ENCODE measurements at regions not wholly inside any gene's neighbourhood (a gene's known extent, or its start where the extent isn't known, plus 50 kb on each side); places are given as distances from the start of the nearest gene placed in this dataset.

DNA sequence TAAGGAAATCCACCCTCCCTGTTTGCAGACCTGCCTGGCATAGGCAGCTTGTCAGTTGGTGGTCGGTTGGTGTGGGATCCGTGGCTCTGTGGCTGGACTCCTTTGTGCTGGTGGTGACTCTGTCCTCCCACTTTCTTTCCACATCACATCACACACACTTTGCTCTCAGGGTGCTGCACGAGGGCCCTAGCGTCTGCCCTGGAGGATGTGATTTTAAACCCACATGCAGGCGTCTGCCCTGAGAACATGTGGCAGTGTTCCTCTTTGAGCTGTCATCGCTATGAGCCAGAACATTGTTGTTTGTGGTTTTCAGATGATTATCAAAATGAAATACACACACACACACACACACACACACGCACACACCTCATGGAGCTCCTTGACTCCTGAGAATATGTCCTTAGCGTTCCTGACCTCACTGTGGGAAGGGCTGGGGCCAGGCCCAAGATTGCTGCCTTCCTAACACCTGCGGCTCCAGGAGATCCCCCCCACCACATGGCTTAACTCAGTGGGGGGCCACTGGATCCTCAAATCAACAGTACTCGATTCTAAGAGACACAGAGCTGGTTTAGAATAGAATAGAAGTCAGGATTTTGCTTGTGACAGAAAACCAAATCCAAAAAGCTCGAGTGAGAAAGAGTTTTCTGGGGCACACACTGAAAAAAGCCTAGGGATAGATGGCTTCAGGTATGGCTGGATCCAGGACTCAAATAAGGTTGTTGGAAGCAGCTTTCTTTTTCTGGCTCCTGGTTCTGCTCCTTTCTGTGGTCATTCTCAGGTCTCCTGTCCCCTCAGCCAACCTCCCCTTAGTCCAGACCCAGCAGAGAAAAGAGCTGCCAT, 54.8 kb downstream of the RTP5 start:
- no peak for DNase-seq (ENCODE audit: low read depth)

DNA sequence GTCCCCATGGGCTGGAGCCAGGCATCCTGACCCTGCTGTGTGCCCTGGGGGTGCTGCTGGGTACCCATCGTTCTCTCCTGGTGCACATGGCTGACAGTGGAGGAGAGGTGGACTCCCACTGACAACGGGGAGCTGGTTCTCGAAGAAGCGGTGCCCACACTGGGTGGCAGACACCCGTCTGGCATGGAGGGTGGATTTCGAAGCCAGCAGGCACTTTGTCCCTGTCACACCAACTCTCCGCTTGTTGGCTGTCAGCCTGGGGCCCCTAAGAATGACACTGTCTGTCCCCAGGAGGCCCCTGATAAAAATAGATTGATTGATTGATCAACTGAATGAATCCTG, 55.4 kb downstream of the RTP5 start:
- no peak for DNase-seq (ENCODE audit: low read depth)

DNA sequence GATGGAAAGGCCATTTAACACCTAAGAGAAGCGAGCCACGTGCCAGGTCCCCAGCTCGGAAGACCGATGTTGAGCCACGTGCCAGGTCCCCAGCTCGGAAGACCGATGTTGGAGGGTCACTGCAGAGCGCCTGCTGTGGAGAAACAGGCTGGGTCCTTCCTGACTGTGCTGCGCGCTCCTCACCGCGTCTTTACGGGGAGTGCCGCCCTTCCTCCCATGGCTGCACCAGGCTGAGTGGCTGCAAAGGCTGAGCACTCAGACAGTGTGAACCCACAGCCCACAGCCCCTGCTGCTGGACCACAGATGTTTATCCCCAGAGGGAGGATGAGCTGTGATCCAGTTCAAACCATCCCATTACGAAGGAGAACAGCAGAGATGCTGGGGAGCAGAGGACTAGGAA, 55.7 kb downstream of the RTP5 start:
- DNase-seq (ENCODE audit: low read depth), result no peak

DNA sequence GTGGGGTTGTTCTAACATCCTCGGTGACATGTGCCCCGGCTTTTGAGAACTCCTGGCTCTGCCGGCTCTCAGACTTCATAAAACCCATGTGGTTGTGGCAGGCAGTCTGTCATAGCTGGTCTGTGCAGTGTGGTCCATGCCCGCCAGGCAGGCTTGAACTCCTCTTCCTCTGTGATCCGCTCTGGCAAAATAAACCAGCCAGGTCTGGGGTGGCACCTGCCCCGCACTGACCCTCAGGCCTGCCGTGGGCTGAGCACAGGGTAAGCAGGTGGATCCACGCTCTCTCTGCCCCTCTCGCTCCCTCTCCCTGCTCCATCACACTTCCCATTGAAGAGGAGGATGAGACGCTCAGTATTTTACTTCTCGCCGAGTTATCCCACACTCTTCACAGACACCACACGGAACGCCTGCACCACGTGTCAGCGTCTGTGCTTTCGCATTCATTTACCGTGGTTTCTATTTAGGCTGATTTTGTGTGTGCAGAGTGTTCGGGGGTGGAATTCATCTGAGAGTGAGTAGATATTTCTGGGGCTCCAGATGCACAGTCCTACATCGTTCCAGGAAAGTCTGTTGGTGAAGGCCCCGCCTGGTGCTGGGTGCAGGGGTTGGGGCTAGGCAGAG, 56.4 kb downstream of the RTP5 start:
- DNase-seq (ENCODE audit: low read depth), result no peak

DNA sequence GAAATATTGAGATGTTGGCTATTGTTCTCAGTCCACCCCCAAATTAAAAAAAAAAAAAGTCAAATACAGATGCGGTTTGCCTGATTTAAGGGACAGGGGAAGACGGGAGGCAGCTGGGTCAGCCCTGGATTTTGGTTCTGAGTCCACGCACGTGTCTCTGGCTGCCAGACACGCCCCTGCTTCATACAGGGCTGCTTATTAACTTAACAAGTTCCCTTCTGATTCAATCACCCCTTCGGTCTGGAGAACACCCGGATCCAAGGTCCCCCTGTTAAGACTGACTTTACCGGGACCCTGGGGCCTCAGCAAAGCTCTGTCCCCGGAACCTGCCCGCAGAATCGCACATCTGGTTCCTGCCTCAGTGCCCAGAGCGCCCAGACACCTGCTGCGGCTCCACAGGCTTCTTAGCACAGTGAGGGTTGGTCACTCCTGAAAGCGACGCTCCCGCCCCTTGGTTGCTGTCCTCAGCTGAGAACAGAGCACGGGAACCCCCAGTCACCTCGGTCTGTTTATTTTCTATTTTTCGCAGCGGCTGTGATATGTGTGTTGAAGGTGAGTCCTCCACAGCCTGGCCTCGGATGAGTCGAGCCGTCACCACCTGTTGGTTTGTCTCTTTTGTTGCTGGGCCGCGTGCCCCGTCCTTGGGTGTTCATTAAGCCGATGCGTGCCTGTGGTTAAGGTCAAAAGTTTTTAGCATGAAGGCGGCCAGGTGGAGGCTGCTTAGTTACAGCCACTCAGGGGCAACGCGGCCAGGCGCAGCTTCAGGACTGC, 57.2 kb downstream of the RTP5 start:
- no peak for DNase-seq (ENCODE audit: low read depth)

DNA sequence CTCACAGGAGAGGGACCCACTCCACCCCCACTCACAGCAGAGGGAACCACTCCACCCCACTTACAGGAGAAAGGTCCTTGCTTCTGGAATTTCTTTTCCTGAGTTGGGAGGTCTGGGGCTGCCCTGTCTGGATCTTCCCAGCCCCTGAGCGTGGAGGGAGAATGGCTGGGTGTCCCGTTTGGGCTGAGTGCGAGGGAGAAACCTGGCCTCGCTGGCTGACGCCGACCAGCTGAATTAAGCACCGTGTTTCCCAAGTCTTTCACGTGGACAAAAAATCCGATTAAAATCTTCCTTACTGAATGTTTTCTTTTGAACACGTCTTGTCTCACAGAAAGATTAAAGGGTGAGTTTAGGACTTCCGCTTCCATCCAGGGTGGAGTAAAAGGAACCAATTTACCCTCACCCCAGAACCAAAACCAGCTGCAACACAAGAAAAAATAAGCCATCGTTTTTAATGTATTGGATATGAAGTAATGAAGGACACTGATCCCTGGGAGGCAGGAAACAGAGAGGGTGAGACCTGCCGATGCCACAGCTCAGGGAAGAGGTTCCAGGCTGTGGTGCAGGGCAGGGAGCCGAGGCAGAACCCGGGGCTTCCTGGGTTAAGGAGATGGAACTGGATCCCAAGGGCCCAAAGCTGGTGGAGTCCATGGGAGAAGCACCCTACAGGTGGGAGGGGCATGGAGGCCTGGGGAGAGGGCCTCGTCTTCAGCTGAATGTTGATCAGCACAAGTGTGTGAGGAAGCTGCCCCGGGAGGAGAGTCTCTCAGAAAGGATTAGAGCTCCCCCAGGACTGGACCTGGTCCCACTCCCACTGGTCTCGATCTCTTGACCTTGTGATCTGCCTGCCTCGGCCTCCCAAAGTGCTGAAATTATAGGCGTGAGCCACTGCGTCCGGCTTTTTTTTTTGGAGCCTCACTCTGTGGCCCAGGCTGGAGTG, 60.3 kb downstream of the RTP5 start:
- DNase-seq (ENCODE audit: low read depth), result no peak

DNA sequence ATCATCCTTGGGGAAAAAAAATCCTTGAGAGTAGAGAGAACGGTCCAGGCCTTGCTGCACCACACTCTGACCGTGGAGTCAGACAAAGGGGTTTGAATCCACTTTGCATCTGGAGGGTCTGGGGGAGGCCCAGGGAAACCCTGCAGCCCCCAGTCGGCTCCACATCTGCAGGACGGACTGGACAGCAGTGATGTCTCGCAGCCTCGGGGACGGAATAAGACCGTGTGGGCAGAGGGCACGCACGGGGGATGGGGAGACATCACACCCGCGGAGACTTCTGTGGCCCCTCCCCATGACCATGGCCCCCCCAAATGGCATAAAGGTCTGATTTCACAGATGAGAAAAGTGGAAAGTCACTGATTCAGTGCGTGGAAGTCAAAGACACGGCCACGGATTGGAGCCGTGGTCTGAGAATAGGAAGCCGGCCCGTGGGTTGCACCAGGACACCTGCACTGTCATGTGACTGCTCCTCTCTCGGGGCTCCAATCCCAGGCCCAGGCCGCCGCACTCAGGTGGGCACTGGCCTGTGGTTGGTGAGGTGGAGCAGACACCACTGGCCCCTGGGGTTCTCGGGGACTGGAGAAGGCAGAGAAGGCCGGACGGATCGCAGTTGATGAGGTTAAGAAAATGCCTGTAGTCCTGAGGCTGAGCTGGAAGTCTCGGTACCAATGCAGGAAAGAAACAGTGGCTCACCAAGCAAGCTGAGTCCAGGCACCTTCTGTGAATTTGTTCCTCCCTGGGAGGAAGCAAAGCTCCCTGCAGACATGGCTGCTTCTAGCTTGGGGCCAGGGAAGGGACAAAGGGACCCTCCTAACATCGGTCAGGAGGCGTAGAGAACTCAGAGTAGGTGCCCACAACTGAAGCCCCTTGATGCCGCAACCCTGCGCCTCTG, 61.8 kb downstream of the RTP5 start:
- no peak for DNase-seq (ENCODE audit: low read depth)

DNA sequence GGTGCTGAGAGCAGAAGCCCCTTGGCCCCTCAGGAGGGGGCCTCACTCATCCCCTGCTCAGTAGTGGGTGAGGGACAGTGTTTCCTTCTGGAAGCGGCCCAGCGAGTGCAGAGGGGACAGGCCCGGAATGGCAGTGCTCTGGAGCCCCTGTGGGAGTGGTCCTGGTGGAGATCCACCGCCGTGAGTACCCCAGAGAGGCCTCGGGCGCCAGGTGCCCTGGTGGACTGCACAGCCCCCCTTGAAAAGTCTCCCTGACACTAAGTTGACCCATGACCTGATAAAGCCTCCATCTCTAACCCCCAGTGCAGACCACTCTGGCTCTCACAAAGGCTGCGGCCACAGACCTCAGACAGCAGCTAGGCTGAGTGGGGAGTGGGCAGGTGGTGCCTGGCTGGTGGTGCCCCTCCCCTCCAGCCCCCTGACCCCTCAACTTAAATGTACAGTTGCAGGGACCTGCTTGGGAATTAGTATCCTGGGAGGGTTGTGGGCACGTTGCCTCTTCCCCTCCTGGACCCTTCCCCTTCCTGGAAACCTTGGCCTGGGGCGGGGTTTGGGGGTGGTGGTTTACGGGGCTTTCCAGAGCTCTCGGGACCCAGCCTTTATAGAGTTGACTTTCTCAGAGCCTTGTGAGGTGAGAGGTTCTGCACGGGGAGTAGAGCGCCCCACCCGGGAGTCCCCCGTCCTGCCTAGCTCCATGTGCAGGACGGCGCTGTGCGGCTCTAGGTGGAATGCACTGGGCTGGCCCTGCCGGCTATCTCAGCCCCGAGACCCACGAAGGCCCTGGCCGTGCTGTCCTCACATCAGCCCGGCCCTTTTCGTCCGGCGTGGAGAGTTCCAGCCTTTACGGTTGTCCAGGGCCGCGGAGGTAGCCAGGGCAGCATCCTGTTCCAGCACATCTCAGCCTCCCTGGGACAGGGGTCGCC, 62.7 kb downstream of the RTP5 start:
- DNase-seq (ENCODE audit: low read depth), result no peak

DNA sequence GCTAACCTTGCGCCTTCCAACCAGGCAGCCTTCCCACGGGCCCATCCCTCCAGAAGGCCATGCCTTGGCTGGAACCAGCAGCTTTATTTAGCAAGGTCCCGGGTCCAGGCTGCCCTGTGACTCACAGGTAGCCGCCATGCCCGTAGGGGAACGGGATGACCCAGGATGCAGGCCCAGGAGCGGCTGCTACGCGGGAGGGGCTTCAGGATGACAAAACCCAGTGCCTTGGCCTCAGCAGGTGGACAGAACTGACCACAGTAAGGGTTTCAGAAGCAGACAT, 63.3 kb downstream of the RTP5 start:
- DNase-seq (ENCODE audit: low read depth), result no peak

DNA sequence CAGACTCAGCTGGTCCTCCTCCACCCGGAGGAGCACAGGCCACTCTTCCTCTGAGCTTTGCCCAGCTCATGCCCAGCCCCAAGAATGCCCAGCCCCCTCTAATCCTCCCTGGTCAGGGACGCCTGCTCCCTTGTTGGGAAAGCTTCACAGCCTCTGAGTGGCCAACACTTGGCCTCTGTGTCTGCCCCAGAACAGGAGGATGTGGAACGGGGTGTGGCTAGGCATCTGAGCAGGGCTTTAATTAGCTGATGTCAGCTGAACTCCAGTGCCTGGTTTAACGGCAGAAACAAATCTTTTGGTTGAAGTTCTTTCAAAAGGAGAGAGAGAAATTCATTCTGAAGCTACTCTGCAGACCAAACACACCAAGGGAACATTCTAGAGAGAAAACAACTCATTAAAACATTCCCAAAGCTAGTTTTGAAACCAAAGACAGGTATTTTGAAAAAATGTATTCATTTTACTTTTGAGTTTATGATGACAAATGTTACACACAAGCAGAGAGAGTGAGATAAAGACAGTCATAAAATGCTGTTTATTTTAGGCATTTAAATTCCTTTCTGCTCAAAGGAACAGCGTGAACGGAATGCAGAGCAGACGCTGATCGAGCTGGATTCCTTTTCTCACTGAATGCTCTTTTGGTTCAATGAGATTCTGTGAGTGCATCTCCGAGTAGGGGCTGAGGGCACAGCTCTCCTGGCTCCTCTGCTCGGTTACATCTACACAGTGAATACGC, 63.8 kb downstream of the RTP5 start:
- DNase-seq (ENCODE audit: low read depth), result no peak

DNA sequence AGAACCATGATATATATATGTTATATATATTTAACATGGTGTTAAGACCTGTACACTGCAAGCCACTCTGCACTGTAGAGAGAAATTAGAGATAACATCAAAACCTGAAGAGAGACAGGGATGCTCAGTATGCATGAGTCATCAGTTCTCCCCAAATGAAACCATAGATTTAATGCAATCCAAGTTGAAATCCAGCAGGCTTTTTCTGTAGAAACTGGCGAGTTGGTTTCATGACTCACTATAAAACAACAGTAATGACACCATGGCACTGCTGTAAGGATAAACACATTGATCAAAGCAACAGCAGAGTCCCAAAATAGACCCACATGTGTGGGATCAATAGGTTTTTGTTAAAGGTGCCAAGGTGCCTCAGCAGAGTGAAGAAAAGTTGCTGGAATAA, 65.8 kb downstream of the RTP5 start:
- DNase-seq (ENCODE audit: low read depth), result no peak

DNA sequence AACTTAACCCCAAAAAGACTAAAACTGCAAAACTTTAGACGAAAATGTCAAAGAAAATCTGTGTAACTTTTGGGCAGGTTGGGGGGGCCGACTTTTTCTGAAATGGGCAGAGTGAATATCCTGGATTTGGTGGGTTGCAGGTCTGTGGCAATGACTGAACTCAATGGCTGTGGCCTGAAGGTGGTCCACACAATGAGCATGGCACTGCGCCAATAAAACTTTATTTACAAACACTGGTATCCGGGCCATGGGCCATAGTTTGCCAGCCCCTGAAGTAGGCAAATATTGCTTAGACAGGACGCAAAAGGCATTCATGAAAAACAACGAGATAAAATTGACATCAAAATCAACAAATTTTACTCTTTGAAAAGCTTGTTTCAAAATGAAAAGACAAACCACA, 66.2 kb downstream of the RTP5 start:
- no peak for DNase-seq (ENCODE audit: low read depth)

DNA sequence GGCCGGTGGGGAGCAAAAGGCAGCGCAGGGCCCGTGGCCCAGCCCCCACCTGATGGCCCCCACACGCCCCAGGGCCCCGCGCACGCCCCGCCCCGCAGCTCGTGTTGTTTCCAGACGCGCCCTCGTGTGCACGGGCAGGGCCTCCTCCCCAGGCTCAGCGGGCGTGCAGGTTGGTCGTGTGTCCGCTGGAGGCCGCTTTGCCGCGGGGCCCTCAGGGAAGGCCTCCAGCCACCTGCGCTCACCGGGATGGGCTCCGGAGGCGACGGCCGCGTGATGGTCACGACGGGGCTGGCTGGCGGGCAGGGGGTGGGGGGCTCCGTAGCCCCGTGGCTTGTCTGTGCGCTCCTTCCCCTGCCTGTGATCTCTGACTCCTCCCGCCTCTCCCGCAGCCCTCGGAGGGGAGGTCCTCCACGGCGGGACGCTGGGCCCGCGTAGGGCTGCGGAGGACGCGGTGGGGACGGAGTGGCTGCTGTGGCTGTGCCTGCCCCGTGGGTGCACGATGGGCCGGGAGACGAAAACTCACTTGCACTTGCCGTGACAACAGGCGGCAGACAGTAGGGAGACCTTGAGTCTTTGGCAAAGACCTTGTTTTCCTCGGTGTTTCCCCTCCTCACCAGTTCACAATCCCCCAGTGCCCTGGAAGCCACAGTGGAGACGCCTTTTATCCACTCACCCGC, 67.1 kb downstream of the RTP5 start:
- no peak for DNase-seq (ENCODE audit: low read depth)

DNA sequence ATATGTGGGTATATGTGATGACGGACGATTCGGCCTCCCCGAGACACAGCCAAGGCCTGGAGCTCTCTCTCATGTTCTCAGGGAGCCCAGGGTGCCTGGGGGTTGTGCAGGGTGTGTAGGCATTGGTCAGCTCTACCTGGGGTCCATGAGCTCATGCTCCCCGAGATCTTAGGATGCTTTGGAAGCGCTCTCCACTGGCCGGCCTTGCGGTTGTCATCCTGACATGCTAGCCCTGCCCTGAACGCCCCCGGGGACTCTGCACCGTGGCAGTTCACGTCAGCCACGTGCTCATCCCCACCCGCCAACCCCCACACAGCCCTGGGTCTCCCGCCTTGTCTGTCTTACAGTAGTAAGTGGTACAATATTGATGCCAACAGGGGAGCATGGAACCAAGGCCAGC, 67.8 kb downstream of the RTP5 start:
- DNase-seq (ENCODE audit: low read depth), result no peak

DNA sequence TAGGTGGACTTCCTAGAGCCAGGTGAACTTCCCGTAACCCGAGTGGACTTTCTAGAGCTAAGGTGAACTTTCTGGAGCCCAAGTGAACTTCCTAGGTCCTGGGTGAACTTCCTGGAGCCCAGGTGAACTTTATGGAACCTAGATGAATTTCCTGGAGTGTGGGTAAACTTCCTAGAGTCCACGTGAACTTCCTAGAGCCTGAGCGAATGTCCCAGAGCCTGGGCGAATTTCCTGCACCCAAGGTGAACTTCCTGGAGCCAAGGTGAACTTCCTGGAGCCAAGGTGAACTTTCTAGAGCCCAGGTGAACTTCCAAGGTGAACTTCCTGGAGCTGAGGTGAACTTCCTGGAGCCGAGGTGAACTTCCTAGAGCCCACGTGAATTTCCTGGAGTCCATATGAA, 70.0 kb downstream of the RTP5 start:
- DNase-seq (ENCODE audit: low read depth), result no peak

DNA sequence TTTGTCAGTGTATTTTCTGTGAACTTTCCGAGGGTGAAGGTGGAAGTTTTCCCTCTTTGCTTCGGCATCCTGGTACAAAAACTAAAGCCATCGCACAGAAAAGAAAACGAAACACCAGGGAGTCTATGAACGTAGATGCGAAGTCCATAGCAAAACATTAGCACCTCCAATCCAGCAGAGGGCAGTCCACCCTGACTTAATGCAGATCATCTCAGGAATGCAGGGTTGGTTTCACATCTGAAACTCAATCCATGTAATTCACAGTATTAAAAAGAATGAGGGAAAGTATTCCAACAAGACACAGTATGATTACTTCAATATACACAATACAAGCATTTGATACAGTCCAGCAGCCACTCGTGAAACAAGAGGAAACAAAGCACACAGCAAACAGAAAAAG, 70.8 kb downstream of the RTP5 start:
- no peak for DNase-seq (ENCODE audit: low read depth)

DNA sequence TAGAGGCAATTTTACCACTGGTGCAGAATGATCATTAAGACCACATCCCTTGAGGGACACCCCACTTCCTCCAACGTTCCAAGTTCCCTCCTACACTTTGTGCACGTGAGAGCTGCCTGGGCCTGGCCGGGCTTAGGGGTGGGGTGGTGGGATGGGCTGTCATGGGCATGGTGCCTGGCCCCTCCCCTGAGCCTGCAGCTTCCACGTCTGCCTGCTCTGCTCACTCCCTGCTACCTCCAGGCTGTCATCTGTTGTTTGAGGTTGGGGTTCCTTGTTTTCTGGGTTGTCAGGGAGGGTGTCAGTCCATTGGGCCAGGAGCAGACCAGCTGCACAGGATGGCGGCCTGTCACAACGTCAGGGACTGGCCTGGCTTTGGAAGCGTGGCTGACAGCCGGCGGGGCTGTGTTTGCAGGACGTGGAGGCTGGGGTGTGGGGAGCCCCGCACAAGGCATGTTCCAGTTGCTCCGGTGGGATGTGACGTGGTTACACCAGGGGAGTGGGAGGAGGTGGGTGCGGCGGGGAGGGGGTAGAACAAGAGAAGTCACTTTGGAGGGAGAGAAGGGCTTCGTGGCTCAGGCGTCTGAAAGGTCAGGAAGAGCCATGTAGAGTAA, 72.3 kb downstream of the RTP5 start:
- no peak for DNase-seq (ENCODE audit: low read depth)

DNA sequence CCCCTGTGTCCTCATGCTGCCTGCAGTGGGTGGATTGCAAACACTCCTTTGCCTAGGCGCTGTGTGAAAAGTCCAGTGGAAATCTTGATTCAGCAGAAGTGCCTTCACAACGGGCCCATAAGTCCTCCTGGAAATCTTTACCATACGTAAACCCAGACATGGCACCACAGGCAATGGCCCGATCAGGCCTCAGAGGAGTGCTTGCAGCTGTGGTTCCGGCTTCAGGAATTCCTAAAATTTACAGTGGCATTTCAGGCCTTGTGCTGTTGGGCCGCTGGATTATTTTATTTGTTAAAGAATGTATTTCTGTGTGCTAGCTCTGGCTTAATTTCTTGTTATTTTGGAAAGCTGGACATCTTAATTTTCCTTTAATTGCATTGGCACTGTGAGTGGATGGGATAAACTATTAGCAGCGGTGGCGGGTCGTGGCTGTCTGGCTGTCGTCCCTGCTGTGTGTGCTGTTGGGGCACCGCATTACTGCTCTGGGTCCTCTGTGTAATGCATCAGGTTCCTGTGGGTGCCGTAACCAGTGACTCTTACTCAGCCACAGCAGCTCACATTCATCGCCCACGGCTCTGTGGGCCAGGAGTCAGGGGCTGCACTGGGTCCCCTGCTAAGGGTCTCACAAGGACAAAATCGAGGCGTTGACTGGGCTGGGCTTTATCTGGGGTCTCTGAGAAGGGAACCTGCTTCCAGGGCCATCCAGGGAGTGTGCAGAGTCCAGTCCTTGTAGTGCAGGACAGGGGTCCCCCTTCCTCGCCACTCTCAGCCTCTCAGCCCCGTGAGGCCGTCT, 73.1 kb downstream of the RTP5 start:
- DNase-seq (ENCODE audit: low read depth), result no peak

All from stimulated activated CD4-positive, alpha-beta T cell treated with anti-CD3 and anti-CD28 coated beads, Interleukin-2, amount 100 ng/mL, for 4 hours (primary cell).